ENCODE measurements at regions not wholly inside any gene's neighbourhood (a gene's known extent, or its start where the extent isn't known, plus 50 kb on each side); places are given as distances from the start of the nearest gene placed in this dataset.
"Not testable (repeated sequence)": the region's sequence is repeated elsewhere in the genome, so short reads cannot be mapped to it uniquely, and the experiment has no call there.

- no peak for DNase-seq
These were observed 606.4 kb downstream of the TDRD15 start for GRCh38 chr2:21730141-21730540.

- no peak for DNase-seq
These were observed 616.7 kb downstream of the TDRD15 start for GRCh38 chr2:21740484-21740883.

GRCh38 chr2:21746499-21746898 is 622.7 kb downstream of the TDRD15 start:
- DNase-seq: no peak

DNA sequence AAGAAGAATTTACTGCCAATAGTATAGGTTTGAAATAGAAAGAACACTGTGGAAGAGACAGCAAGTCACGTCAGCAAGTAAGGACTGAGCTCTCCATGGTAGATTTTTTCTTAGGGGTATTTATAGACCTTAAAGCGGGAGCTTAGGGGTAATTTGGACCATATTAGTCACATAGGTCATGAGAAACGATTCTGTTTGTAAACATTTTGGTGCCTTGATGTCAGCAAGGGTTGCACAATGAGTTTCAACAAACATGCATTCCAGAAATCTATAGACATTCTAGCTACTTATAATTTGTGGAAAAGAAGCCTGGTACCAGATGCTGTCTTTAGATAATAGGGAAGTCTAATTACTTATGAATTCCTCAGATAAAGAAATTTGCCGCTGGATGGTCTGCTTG is 624.7 kb downstream of the TDRD15 start:
- DNase-seq: no peak

GRCh38 chr2:21754164-21754788 is 630.5 kb downstream of the TDRD15 start:
- DNase-seq: no peak

- DNase-seq: no peak
These were observed 634.1 kb downstream of the TDRD15 start for GRCh38 chr2:21757805-21758430.

DNA sequence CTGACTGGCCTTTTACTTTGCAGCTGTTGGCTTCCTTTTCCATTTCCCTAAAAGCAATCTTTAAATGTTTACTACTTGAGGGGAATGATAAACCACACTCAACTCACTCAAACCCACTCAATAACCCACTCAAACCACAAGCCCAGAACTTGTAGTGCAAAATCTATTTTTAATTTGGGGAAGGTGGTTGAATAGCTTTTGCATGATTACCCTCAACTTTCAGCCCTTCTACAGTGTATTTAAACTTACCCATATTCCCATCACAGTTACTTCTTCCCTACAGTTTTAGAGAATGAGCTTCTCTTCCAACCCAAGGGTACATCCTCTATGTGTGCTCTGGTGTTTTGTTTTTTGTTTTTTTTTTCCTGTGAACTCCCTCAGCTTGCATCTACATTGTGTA is 636.1 kb downstream of the TDRD15 start:
- no peak for DNase-seq

DNA sequence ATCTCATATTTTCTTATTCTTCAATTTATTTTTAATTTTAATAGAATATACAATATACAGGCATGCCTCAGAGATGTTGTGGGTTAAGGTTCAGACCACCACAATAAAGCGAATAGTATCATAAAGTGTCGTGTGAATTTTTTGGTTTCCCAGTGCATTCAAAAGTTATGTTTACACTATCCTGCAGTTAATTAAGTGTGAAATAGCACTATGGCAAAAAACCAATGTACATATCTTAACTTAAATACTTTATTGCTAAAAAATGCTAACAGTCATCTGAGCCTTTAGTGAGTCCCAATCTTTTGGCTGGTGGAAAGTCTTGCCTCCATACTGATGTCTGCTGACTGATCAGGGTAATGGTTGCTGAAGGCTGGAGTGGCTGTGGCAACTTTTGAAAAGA is 637.6 kb downstream of the TDRD15 start:
- no peak for DNase-seq

DNA sequence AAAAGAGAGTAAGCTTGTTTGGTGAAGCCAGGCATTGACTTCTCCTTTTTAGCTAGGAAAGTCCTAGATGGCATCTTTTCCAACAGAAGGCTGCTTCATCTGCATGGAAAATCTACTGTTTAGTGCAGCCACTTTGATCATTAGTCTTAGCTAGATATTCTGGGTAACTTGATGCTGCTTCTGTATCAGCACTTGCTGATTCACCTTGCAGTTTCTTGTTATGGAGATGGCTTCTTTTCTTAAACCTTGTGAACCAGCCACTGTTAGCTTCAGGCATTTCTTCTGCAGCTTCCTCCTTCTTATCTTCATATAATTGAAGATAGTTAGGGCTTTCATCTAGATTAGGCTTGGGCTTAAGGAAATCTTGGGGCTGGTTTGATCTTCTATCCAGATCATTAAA is 639.7 kb downstream of the TDRD15 start:
- no peak for DNase-seq

GRCh38 chr2:21770787-21771186 is 647.0 kb downstream of the TDRD15 start:
- no peak for DNase-seq

DNA sequence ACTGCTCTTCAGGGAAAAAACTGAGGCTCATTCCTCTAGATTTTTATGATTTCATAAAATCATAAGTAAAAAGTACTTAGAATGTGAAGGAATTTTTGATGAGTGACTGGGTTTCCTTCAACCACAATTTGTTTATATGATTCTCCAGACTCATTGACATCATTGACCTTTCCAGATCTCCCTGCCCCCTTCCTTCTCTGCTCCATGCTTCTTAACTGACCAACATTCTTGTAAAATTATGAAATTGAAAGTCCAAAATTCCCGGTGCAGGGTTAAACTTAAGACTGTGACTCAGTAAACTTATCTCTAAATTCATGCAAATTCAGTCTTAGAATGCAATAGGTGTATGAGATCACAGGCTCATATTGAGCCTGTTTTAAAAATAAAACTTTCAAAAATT is 648.9 kb downstream of the TDRD15 start:
- no peak for DNase-seq

DNA sequence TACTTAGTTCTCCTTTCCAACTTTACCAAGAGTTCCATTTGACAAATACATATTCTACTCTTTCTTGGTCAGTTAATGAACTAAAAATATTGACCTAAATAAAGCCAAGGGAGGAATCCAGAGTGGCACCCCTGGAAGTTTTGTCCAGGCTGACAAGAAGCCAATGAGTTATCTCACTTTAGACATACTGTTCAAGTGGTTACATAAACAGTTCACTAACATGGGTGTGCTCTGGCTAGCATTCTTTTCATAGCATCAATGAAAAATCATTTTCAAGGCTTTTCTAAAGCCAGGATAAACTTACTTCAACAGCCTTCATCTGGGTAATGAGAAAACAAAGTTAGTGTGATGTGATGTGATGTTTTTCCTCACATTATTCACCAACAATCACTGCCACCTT is 649.4 kb downstream of the TDRD15 start:
- DNase-seq: no peak

DNA sequence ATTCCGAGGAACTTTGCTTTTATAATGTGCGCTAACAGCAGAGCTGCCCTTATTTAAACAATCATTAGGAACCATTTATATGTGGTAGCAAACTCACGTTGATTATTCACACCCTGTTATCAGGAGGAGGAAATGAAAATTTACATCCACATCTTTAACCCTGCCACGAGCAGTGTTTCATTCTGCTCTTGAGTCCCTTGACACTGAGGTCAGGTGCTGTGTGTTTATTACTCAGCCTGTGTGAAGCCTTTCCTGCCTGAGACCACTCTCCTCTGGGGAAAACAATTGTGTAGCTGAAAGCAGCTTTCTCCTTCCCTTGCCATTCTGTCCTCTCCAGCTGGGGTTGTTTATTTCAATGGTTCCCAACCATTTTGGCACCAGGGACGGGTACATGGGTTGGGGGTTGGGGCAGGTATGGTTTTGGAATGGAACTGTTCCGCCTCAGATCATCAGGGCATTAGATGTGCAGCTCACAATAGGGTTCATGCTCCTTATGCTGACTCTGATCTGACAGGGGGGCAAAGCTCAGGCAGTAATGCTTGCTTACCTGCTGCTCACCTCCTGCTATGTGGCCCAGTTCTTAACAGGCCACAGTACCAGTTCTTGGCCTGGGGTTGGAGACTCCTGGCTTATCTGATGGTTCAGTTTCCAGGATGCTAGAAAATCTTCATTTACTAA is 651.1 kb downstream of the TDRD15 start:
- no peak for DNase-seq

GRCh38 chr2:21779786-21780185 is 656.0 kb downstream of the TDRD15 start:
- no peak for DNase-seq

GRCh38 chr2:21781962-21782361 is 658.2 kb downstream of the TDRD15 start:
- no peak for DNase-seq

GRCh38 chr2:21782866-21783265 is 659.1 kb downstream of the TDRD15 start:
- no peak for DNase-seq

DNA sequence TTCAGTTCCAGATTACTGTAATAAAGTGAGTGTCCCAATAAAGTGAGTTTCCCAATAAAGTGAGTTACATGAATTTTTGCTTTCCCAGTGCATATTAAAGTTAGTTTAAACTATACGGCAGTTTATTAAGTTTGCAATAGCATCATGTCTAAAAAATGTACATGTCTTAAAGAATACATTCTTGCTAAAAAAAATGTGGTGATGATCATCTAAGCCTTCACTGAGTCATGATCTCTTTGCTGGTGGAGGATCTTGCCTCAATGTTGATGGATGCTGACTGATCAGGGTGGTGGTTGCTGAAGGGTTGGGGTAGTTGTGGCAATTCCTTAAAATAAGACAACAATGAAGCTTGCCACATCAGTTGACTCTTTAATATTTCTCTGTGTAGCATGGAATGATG is 664.2 kb downstream of the TDRD15 start:
- no peak for DNase-seq

DNA sequence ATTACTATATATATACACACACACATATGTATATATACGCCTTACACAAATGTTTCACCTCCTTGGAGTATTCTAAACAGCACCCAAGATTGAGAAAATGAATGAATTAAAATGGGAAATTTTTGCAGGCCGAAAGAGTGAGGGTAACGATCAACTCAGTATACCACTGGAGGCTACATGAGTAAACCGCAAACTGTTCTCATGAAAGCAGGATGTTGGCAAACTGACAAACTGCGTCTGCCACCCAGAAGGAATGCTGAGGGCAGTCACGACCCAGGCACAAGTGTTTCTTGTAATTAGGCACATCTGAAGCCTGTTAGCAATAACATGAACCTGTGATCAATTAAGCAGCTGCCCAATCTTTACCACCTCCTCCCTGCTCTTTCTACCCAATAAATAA is 666.5 kb downstream of the TDRD15 start:
- not testable (repeated sequence) for DNase-seq

- DNase-seq: no peak
These were observed 668.8 kb downstream of the TDRD15 start for GRCh38 chr2:21792571-21792970.

DNA sequence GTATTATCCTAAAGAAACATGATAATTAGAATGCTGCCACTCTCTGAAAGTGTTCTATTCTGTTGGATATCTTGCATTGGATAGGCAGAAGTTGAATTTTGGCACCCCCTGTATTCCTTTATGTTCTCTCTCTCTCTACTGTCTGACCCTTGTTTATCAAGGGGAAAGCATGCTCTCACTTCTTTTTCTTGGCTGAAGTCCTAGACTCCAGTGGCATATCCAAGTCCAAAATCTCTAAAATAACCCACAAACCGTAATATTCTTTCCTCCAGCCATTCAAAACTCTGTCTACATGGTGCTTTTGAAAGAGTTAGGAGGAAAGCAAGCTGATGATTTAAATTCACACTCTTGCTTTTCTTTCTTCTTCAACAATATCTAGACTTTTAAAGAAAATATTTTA is 669.7 kb downstream of the TDRD15 start:
- no peak for DNase-seq

- no peak for DNase-seq
These were observed 670.8 kb downstream of the TDRD15 start for GRCh38 chr2:21794611-21795010.

DNA sequence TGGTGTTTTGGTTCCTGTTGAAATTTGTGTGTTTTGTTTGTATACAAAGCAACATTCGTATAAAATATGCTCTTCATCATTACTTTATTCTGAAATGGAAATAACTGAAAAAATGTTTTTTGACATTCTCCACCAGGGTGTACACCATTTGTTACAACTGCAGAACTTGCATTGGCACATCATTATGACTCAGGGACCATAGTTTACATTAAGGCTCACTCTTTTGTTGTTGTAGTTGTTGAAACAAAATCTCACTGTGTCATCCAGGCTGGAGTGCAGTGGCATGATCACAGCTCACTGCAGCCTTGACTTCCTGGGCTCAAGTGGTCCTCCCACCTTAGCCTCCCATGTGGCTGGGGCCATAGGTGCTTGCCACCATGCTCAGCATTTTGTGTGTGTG is 676.6 kb downstream of the TDRD15 start:
- DNase-seq: no peak

- no peak for DNase-seq
These were observed 679.8 kb downstream of the TDRD15 start for GRCh38 chr2:21803550-21803949.

- DNase-seq: no peak
These were observed 680.4 kb downstream of the TDRD15 start for GRCh38 chr2:21804151-21804550.

DNA sequence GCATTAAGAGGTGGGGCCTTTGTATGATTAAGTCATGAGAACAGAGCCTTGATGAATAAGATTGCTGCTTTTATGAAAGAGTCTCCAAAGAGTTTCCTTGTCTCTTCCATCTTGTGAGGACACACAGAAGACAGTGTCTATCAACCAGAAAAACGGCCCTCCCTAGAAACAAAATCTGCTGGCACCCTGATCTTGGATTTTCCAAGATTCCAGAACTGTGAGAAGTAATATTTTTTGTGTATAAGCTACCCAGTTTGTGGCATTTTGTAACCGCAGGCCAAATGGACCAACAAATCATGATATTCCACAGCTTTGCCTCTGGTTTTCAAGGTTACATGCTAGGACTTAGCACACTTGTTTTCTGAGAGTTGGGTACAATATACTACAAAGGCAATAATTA is 687.8 kb downstream of the TDRD15 start:
- DNase-seq: no peak
